OCI-M2 (cell line): ENCODE measurements at regions not wholly inside any gene's neighbourhood (a gene's known extent, or its start where the extent isn't known, plus 50 kb on each side); places are given as distances from the start of the nearest gene placed in this dataset.

Experiments used
- DNase-seq: peaks from one replicate; lab custom pipeline; 2025; ENCODE audit not compliant: unreplicated experiment; lab: John Stamatoyannopoulos, UW

GRCh38 chr2:82857967-82858366, 1601.1 kb downstream of the SUCLG1 start:
- no peak for DNase-seq

GRCh38 chr2:82853299-82853698, 1605.8 kb downstream of the SUCLG1 start:
- no peak for DNase-seq

- DNase-seq, result no peak
These were observed 1606.3 kb downstream of the SUCLG1 start for GRCh38 chr2:82852787-82853186.

- no peak for DNase-seq
These were observed 1610.8 kb downstream of the SUCLG1 start for GRCh38 chr2:82848285-82848684.

- no peak for DNase-seq
These were observed 1620.0 kb downstream of the SUCLG1 start for GRCh38 chr2:82839036-82839435.

GRCh38 chr2:82837588-82838304, 1621.3 kb downstream of the SUCLG1 start:
- DNase-seq, result no peak

GRCh38 chr2:82834893-82835292, 1624.2 kb downstream of the SUCLG1 start:
- DNase-seq, result no peak

- DNase-seq, result no peak
These were observed 1631.7 kb downstream of the SUCLG1 start for GRCh38 chr2:82827426-82827825.

- no peak for DNase-seq
These were observed 1632.6 kb downstream of the SUCLG1 start for GRCh38 chr2:82826437-82826836.

- no peak for DNase-seq
These were observed 1633.5 kb downstream of the SUCLG1 start for GRCh38 chr2:82825410-82826090.

- no peak for DNase-seq
These were observed 1635.2 kb downstream of the SUCLG1 start for GRCh38 chr2:82823892-82824291.

- no peak for DNase-seq
These were observed 1639.1 kb downstream of the SUCLG1 start for GRCh38 chr2:82819951-82820350.

GRCh38 chr2:82814146-82814545, 1644.9 kb downstream of the SUCLG1 start:
- no peak for DNase-seq

GRCh38 chr2:82811946-82812345, 1647.1 kb downstream of the SUCLG1 start:
- no peak for DNase-seq

- DNase-seq, result no peak
These were observed 1655.8 kb downstream of the SUCLG1 start for GRCh38 chr2:82803307-82803706.

- DNase-seq, result no peak
These were observed 1661.6 kb downstream of the SUCLG1 start for GRCh38 chr2:82797469-82797868.

GRCh38 chr2:82796132-82796531, 1662.9 kb downstream of the SUCLG1 start:
- DNase-seq, result no peak

GRCh38 chr2:82795446-82795845, 1663.6 kb downstream of the SUCLG1 start:
- no peak for DNase-seq

GRCh38 chr2:82793711-82794435, 1665.2 kb downstream of the SUCLG1 start:
- DNase-seq, result no peak

- no peak for DNase-seq
These were observed 1666.8 kb downstream of the SUCLG1 start for GRCh38 chr2:82792316-82792715.

GRCh38 chr2:82790206-82791021, 1668.7 kb downstream of the SUCLG1 start:
- no peak for DNase-seq
